ENCODE measurements at regions not wholly inside any gene's neighbourhood (a gene's known extent, or its start where the extent isn't known, plus 50 kb on each side); places are given as distances from the start of the nearest gene placed in this dataset.

- DNase-seq (no peak), ATAC-seq (no peak)
- TF ChIP-seq POLR2A (IDR thresholded peaks at IDR 0.05), result no peak
- TF ChIP-seq CTCF (IDR thresholded peaks at IDR 0.05), result no peak
- Histone ChIP-seq H3K4me1 (no peaks in the 10 kb centered on the region), H3K27ac (no peak overlapping the region), H3K36me3 (no peaks in the 10 kb centered on the region), H3K4me3 (no peak overlapping the region), H3K27me3 (no peaks in the 10 kb centered on the region), H3K9me3 (no peaks in the 10 kb centered on the region)
- intact Hi-C loops (cut with DNase I), result no loop called here
- 35% methylated on average over 3 of the region's 3 CpGs for WGBS (ENCODE audit: insufficient coverage, low coverage, low lambda C conversion rate, missing lambda C conversion rate)
Observed at GRCh38 chr4:31034550-31034949, 314.4 kb downstream of the PCDH7 start.

- Histone ChIP-seq H3K9me3 (no peaks in the 10 kb centered on the region), H3K4me3 (no peak overlapping the region), H3K36me3 (no peaks in the 10 kb centered on the region), H3K27me3 (no peaks in the 10 kb centered on the region), H3K4me1 (no peaks in the 10 kb centered on the region), H3K27ac (no peak overlapping the region)
- intact Hi-C loops (cut with DNase I), result no loop called here
- ATAC-seq (no peak), DNase-seq (no peak)
- WGBS (ENCODE audit: insufficient coverage, low coverage, low lambda C conversion rate, missing lambda C conversion rate), result 45% methylated on average over 1 of the region's 1 CpG
- TF ChIP-seq POLR2A (IDR thresholded peaks at IDR 0.05), result no peak
- TF ChIP-seq CTCF (IDR thresholded peaks at IDR 0.05), result no peak
Observed at GRCh38 chr4:31035761-31036160, 315.6 kb downstream of the PCDH7 start.

GRCh38 chr4:31037703-31038102, 317.5 kb downstream of the PCDH7 start:
- Histone ChIP-seq H3K4me3 (no peak overlapping the region), H3K36me3 (no peaks in the 10 kb centered on the region), H3K4me1 (no peaks in the 10 kb centered on the region), H3K9me3 (no peaks in the 10 kb centered on the region), H3K27ac (no peak overlapping the region), H3K27me3 (no peaks in the 10 kb centered on the region)
- DNase-seq (no peak), ATAC-seq (no peak)
- intact Hi-C loops (cut with DNase I), result no loop called here
- TF ChIP-seq POLR2A (IDR thresholded peaks at IDR 0.05), result no peak
- no peak for TF ChIP-seq CTCF (IDR thresholded peaks at IDR 0.05)

- TF ChIP-seq CTCF (IDR thresholded peaks at IDR 0.05) (no peak), POLR2A (IDR thresholded peaks at IDR 0.05) (no peak)
- H3K27me3 ChIP-seq, result no peaks in the 10 kb centered on the region
- DNase-seq (no peak), ATAC-seq (no peak)
- intact Hi-C loops (cut with DNase I), result no loop called here
- no peaks in the 10 kb centered on the region for H3K36me3 ChIP-seq
- WGBS (ENCODE audit: insufficient coverage, low coverage, low lambda C conversion rate, missing lambda C conversion rate), result 54% methylated on average over 2 of the region's 3 CpGs
- no peak overlapping the region for H3K27ac ChIP-seq
- H3K4me3 ChIP-seq, result no peak overlapping the region
- H3K4me1 ChIP-seq, result no peaks in the 10 kb centered on the region
- no peaks in the 10 kb centered on the region for H3K9me3 ChIP-seq
Observed at GRCh38 chr4:31039382-31039781, 319.2 kb downstream of the PCDH7 start.

- TF ChIP-seq CTCF (IDR thresholded peaks at IDR 0.05) (no peak), POLR2A (IDR thresholded peaks at IDR 0.05) (no peak)
- ATAC-seq, result no peak
Observed at GRCh38 chr4:31040106-31040505, 319.9 kb downstream of the PCDH7 start.

More at GRCh38 chr4:31040106-31040505, 319.9 kb downstream of the PCDH7 start:
- intact Hi-C loops (cut with DNase I), result no loop called here
- H3K27me3 ChIP-seq, result no peaks in the 10 kb centered on the region
- DNase-seq, result no peak
- H3K9me3 ChIP-seq, result no peaks in the 10 kb centered on the region
- H3K36me3 ChIP-seq, result no peaks in the 10 kb centered on the region
- H3K4me1 ChIP-seq, result no peaks in the 10 kb centered on the region
- H3K27ac ChIP-seq, result no peak overlapping the region
- no peak overlapping the region for H3K4me3 ChIP-seq
- 34% methylated on average over 2 of the region's 2 CpGs for WGBS (ENCODE audit: insufficient coverage, low coverage, low lambda C conversion rate, missing lambda C conversion rate)

Measured in right lobe of liver (tissue), 6 donors.